ENCODE measurements at regions not wholly inside any gene's neighbourhood (a gene's known extent, or its start where the extent isn't known, plus 50 kb on each side); places are given as distances from the start of the nearest gene placed in this dataset.

- no peak for DNase-seq
- in situ Hi-C loops (cut with HindIII; ENCODE audit: low pct_ligation_motif_present, low pct_unique_long_range_greater_than_20kb, low sequenced_read_pairs), result no loop called here
These were observed 146.8 kb upstream of the TSHZ3 start for GRCh38 chr19:31496076-31496475.

- in situ Hi-C loops (cut with HindIII; ENCODE audit: low pct_ligation_motif_present, low pct_unique_long_range_greater_than_20kb, low sequenced_read_pairs), result no loop called here
- no peak for DNase-seq
These were observed 148.5 kb upstream of the TSHZ3 start for GRCh38 chr19:31497709-31498108.

GRCh38 chr19:31498781-31499180, 149.5 kb upstream of the TSHZ3 start:
- no peak for DNase-seq
- in situ Hi-C loops (cut with HindIII; ENCODE audit: low pct_ligation_motif_present, low pct_unique_long_range_greater_than_20kb, low sequenced_read_pairs), result no loop called here

GRCh38 chr19:31499281-31500196, 150.3 kb upstream of the TSHZ3 start:
- DNase-seq, result no peak
- in situ Hi-C loops (cut with HindIII; ENCODE audit: low pct_ligation_motif_present, low pct_unique_long_range_greater_than_20kb, low sequenced_read_pairs), result no loop called here

GRCh38 chr19:31500197-31500830, 151.1 kb upstream of the TSHZ3 start:
- in situ Hi-C loops (cut with HindIII; ENCODE audit: low pct_ligation_motif_present, low pct_unique_long_range_greater_than_20kb, low sequenced_read_pairs), result no loop called here
- no peak for DNase-seq

GRCh38 chr19:31500946-31501345, 151.7 kb upstream of the TSHZ3 start:
- no peak for DNase-seq
- in situ Hi-C loops (cut with HindIII; ENCODE audit: low pct_ligation_motif_present, low pct_unique_long_range_greater_than_20kb, low sequenced_read_pairs), result no loop called here

- no peak for DNase-seq
- in situ Hi-C loops (cut with HindIII; ENCODE audit: low pct_ligation_motif_present, low pct_unique_long_range_greater_than_20kb, low sequenced_read_pairs), result no loop called here
These were observed 152.4 kb upstream of the TSHZ3 start for GRCh38 chr19:31501427-31502195.

- DNase-seq, result no peak
- in situ Hi-C loops (cut with HindIII; ENCODE audit: low pct_ligation_motif_present, low pct_unique_long_range_greater_than_20kb, low sequenced_read_pairs), result no loop called here
These were observed 153.4 kb upstream of the TSHZ3 start for GRCh38 chr19:31502536-31503170.

GRCh38 chr19:31503211-31503610, 154.0 kb upstream of the TSHZ3 start:
- no peak for DNase-seq
- in situ Hi-C loops (cut with HindIII; ENCODE audit: low pct_ligation_motif_present, low pct_unique_long_range_greater_than_20kb, low sequenced_read_pairs), result no loop called here

GRCh38 chr19:31504221-31504620, 155.0 kb upstream of the TSHZ3 start:
- in situ Hi-C loops (cut with HindIII; ENCODE audit: low pct_ligation_motif_present, low pct_unique_long_range_greater_than_20kb, low sequenced_read_pairs), result no loop called here

GRCh38 chr19:31505596-31505910, 156.3 kb upstream of the TSHZ3 start:
- in situ Hi-C loops (cut with HindIII; ENCODE audit: low pct_ligation_motif_present, low pct_unique_long_range_greater_than_20kb, low sequenced_read_pairs), result no loop called here
- no peak for DNase-seq

More at GRCh38 chr19:31504221-31504620, 155.0 kb upstream of the TSHZ3 start:
- DNase-seq, result no peak

- in situ Hi-C loops (cut with HindIII; ENCODE audit: low pct_ligation_motif_present, low pct_unique_long_range_greater_than_20kb, low sequenced_read_pairs), result no loop called here
- no peak for DNase-seq
These were observed 156.9 kb upstream of the TSHZ3 start for GRCh38 chr19:31506102-31506501.

- no peak for DNase-seq
- in situ Hi-C loops (cut with HindIII; ENCODE audit: low pct_ligation_motif_present, low pct_unique_long_range_greater_than_20kb, low sequenced_read_pairs), result no loop called here
These were observed 161.4 kb upstream of the TSHZ3 start for GRCh38 chr19:31510635-31511034.

GRCh38 chr19:31511098-31511497, 161.9 kb upstream of the TSHZ3 start:
- in situ Hi-C loops (cut with HindIII; ENCODE audit: low pct_ligation_motif_present, low pct_unique_long_range_greater_than_20kb, low sequenced_read_pairs), result no loop called here
- DNase-seq, result no peak

- DNase-seq, result no peak
- in situ Hi-C loops (cut with HindIII; ENCODE audit: low pct_ligation_motif_present, low pct_unique_long_range_greater_than_20kb, low sequenced_read_pairs), result no loop called here
These were observed 162.5 kb upstream of the TSHZ3 start for GRCh38 chr19:31511696-31512095.

GRCh38 chr19:31512181-31512970, 163.1 kb upstream of the TSHZ3 start:
- DNase-seq, result no peak
- in situ Hi-C loops (cut with HindIII; ENCODE audit: low pct_ligation_motif_present, low pct_unique_long_range_greater_than_20kb, low sequenced_read_pairs), result no loop called here

- in situ Hi-C loops (cut with HindIII; ENCODE audit: low pct_ligation_motif_present, low pct_unique_long_range_greater_than_20kb, low sequenced_read_pairs), result no loop called here
- DNase-seq, result no peak
These were observed 164.6 kb upstream of the TSHZ3 start for GRCh38 chr19:31513841-31514240.

- in situ Hi-C loops (cut with HindIII; ENCODE audit: low pct_ligation_motif_present, low pct_unique_long_range_greater_than_20kb, low sequenced_read_pairs), result no loop called here
- DNase-seq, result no peak
These were observed 166.7 kb upstream of the TSHZ3 start for GRCh38 chr19:31515931-31516330.
